A549 (cell line): ENCODE measurements at regions not wholly inside any gene's neighbourhood (a gene's known extent, or its start where the extent isn't known, plus 50 kb on each side); places are given as distances from the start of the nearest gene placed in this dataset.

ENCODE experiments used
- ATAC-seq, 2 experiments: fragments of 200-7000 bp in 1 of 2; fragments of >200 bp in 1 of 2; cut with Nextera tagmentation in 1 of 2; cut with Tn5 transposase in 1 of 2; 3 replicates each; pipeline versions ENCODE4 v1.8.0 to v1.9.1; 2018 to 2020; ENCODE audit warnings: mild to moderate bottlenecking in 1 of 2, moderate library complexity in 1 of 2
- CTCF ChIA-PET: fragments of 300-600 bp; sonication (Branson Sonifier 250); formaldehyde crosslinking; extraction: SDS; loops from one replicate; lab custom pipeline; 2021; ENCODE audit warnings: antibody characterized with exemption, inconsistent platforms; lab: Yijun Ruan, JAX
- POLR2A ChIA-PET: fragments of 350-600 bp; formaldehyde crosslinking; extraction: SDS; loops from one replicate; lab custom pipeline; 2021; ENCODE audit warnings: antibody characterized with exemption, inconsistent platforms; lab: Yijun Ruan, JAX
- DNase-seq, 2 experiments: peaks; one replicate each; pipeline versions ENCODE4 v3.0.0 to v3.0.0-alpha.2; 2011 to 2016; ENCODE audit warnings: low read depth in 1 of 2, low spot score in 1 of 2
- FAIRE-seq: peaks from 2 replicates; lab custom pipeline; 2011; peaks lifted over from hg19 to GRCh38; lab: Jason Lieb, UNC
- H3K27ac ChIP-seq, 2 experiments: fragments of >200 bp; sonication (Bioruptor Twin); formaldehyde crosslinking; 3 replicates each; pipeline ENCODE4 v1.5.1; 2016 to 2017
- H3K4me1 ChIP-seq: fragments of >200 bp; sonication (Bioruptor Twin); formaldehyde crosslinking; 3 replicates; pipeline ENCODE4 v1.6.1; 2016
- H3K4me2 ChIP-seq: fragments of >200 bp; sonication (Bioruptor Twin); formaldehyde crosslinking; 3 replicates; pipeline ENCODE4 v1.6.1; 2016
- H3K4me3 ChIP-seq: fragments of >200 bp; sonication (Bioruptor Twin); formaldehyde crosslinking; 3 replicates; pipeline ENCODE4 v1.5.1; 2016
- H3K9me3 ChIP-seq: fragments of >200 bp; sonication (Bioruptor Twin); formaldehyde crosslinking; 3 replicates; pipeline ENCODE4 v1.6.1; 2016
- BCL3 ChIP-seq: fragments of >200 bp; sonication (Bioruptor Twin); formaldehyde crosslinking; IDR thresholded peaks from 3 replicates; pipeline ENCODE4 v1.6.1; 2016
- CBX2 ChIP-seq: fragments of 200-600 bp; sonication (generic); IDR thresholded peaks from 2 replicates; pipeline ENCODE4 v1.6.1; 2016; ENCODE audit warnings: low read depth, mild to moderate bottlenecking, borderline replicate concordance
- CHD4 ChIP-seq: fragments of 200-600 bp; sonication (generic); IDR thresholded peaks from 2 replicates; pipeline ENCODE4 v1.6.1; 2016; ENCODE audit warnings: antibody characterized with exemption, mild to moderate bottlenecking, borderline replicate concordance
- EHF ChIP-seq: fragments of 250-450 bp; sonication (Bioruptor Pico); IDR thresholded peaks from 2 replicates; pipeline ENCODE4 v1.5.0; 2020; ENCODE audit warnings: mild to moderate bottlenecking
- EHMT2 ChIP-seq: fragments of 200-600 bp; sonication (generic); IDR thresholded peaks from 2 replicates; pipeline ENCODE4 v1.6.1; 2016; ENCODE audit warnings: antibody characterized with exemption, low read depth, mild to moderate bottlenecking, moderate library complexity
- ESRRA ChIP-seq: fragments of 150-350 bp; IDR thresholded peaks from 2 replicates; pipeline ENCODE4 v1.6.1; 2014; ENCODE audit warnings: mild to moderate bottlenecking, low read length, borderline replicate concordance
- GATA3 ChIP-seq: IDR thresholded peaks from 2 replicates; pipeline ENCODE4 v1.6.1; 2012; ENCODE audit warnings: borderline replicate concordance
- HES2 ChIP-seq: fragments of >200 bp; sonication (Bioruptor Twin); formaldehyde crosslinking; IDR thresholded peaks from 2 replicates; pipeline ENCODE4 v1.6.1; 2016
- HEYL ChIP-seq: fragments of 250-450 bp; sonication (Bioruptor Pico); IDR thresholded peaks from 2 replicates; pipeline ENCODE4 v1.8.0; 2021; ENCODE audit warnings: mild to moderate bottlenecking, moderate library complexity
- HOXB13 ChIP-seq: fragments of 250-450 bp; sonication (Bioruptor Pico); IDR thresholded peaks from 2 replicates; pipeline ENCODE4 v1.5.0; 2020; ENCODE audit warnings: low read depth, mild to moderate bottlenecking, moderate library complexity
- JUN ChIP-seq, 2 experiments: fragments of >200 bp; sonication (Bioruptor Twin); formaldehyde crosslinking; IDR thresholded peaks; 2 replicates in 1 of 2; 3 replicates in 1 of 2; pipeline ENCODE4 v1.6.1; 2016 to 2017
- MAFK ChIP-seq: fragments of 450-650 bp; IDR thresholded peaks from 2 replicates; pipeline ENCODE4 v1.6.1; 2014; ENCODE audit not compliant: partially characterized antibody
- MYC ChIP-seq: IDR thresholded peaks from 2 replicates; pipeline ENCODE4 v1.6.1; 2012; ENCODE audit warnings: mild to moderate bottlenecking, inconsistent platforms, low read length, improper control_type of control experiment, borderline replicate concordance
- NR3C1 ChIP-seq: fragments of >200 bp; sonication (Bioruptor Twin); formaldehyde crosslinking; IDR thresholded peaks from 3 replicates; pipeline ENCODE4 v1.6.1; 2017
- POLR2A ChIP-seq: IDR thresholded peaks from 2 replicates; pipeline ENCODE4 v1.6.1; 2012; ENCODE audit warnings: mild to moderate bottlenecking, low read length
- RAD21 ChIP-seq, 2 experiments: fragments of >200 bp in 1 of 2; sonication (Bioruptor Twin) in 1 of 2; formaldehyde crosslinking in 1 of 2; IDR thresholded peaks in 1 of 2; conservative IDR thresholded peaks in 1 of 2; 2 replicates in 1 of 2; 3 replicates in 1 of 2; pipeline ENCODE4 v1.6.1; 2012 to 2018; ENCODE audit warnings: inconsistent platforms in 1 of 2
- RNF2 ChIP-seq: fragments of 200-600 bp; sonication (generic); IDR thresholded peaks from 2 replicates; pipeline ENCODE4 v1.6.1; 2016; ENCODE audit warnings: low read depth, mild to moderate bottlenecking, antibody characterized with exemption, moderate library complexity, borderline replicate concordance
- WGBS: methylation state at CpG from one replicate; pipeline ENCODE4 v1.1.6; 2017; ENCODE audit errors: missing lambda C conversion rate; 5-methylcytosine and 5-hydroxymethylcytosine counted together

GRCh38 chr5:124417196-124417595 lies 329.2 kb downstream of the ZNF608 start:
- no peak for DNase-seq
- TF ChIP-seq NR3C1 (no peak), GATA3 (no peak), EHMT2 (no peak), MYC (no peak), ESRRA (no peak), RNF2 (no peak), HOXB13 (CRISPR knock-in tag) (no peak), MAFK (no peak), EHF (no peak), POLR2A (no peak)
- CTCF ChIA-PET, result interaction anchor here (0.6 kb wide), 1 partner anchor 207 kb away, joined by 3 read pairs; no protein-coding TSS in a partner anchor
- Histone ChIP-seq H3K4me2 (no peak overlapping the region), H3K4me1 (no peaks in the 10 kb centered on the region), H3K9me3 (no peaks in the 10 kb centered on the region), H3K27ac (no peak overlapping the region), H3K4me3 (no peak overlapping the region)
- POLR2A ChIA-PET, result no interaction called here
- no peak for ATAC-seq
- FAIRE-seq, result no peak

- Histone ChIP-seq H3K4me1 (no peaks in the 10 kb centered on the region), H3K9me3 (no peaks in the 10 kb centered on the region), H3K27ac (no peak overlapping the region), H3K4me2 (no peak overlapping the region), H3K4me3 (no peak overlapping the region)
- DNase-seq (no peak), ATAC-seq (no peak), FAIRE-seq (no peak)
- TF ChIP-seq MAFK (no peak), HES2 (no peak), CBX2 (no peak), RAD21 (conservative IDR thresholded peaks at IDR 0.05 in 1 of 2, IDR thresholded peaks at IDR 0.05 in 1 of 2) (no peak), HEYL (CRISPR knock-in tag) (no peak), JUN (IDR thresholded peaks at IDR 0.05) (no peak)
- ChIA-PET CTCF (no interaction called here), POLR2A (no interaction called here)
- WGBS, result 67% methylated on average over 3 of the region's 3 CpGs
Measured at GRCh38 chr5:124416627-124417026, 329.8 kb downstream of the ZNF608 start.

GRCh38 chr5:124414973-124415372 lies 331.5 kb downstream of the ZNF608 start:
- Histone ChIP-seq H3K27ac (no peak overlapping the region), H3K9me3 (no peaks in the 10 kb centered on the region), H3K4me3 (no peak overlapping the region), H3K4me1 (no peaks in the 10 kb centered on the region), H3K4me2 (no peak overlapping the region)
- POLR2A ChIA-PET, result no interaction called here
- DNase-seq, result no peak
- FAIRE-seq, result no peak
- WGBS, result 72% methylated on average over 3 of the region's 3 CpGs
- CTCF ChIA-PET, result no interaction called here
- no peak for ATAC-seq
- TF ChIP-seq EHF (no peak), NR3C1 (no peak)

GRCh38 chr5:124410539-124411488 lies 335.6 kb downstream of the ZNF608 start:
- POLR2A ChIA-PET, result no interaction called here
- Histone ChIP-seq H3K4me3 (no peak overlapping the region), H3K4me2 (no peak overlapping the region), H3K9me3 (no peaks in the 10 kb centered on the region), H3K4me1 (no peaks in the 10 kb centered on the region), H3K27ac (no peak overlapping the region)
- ATAC-seq, result no peak
- CTCF ChIA-PET, result no interaction called here
- DNase-seq, result no peak
- 77% methylated on average over 3 of the region's 3 CpGs for WGBS
- TF ChIP-seq JUN (IDR thresholded peaks at IDR 0.05) (no peak), BCL3 (no peak), CHD4 (no peak), MAFK (no peak)
- no peak for FAIRE-seq
